CD4-positive, alpha-beta T cell (primary cell): ENCODE measurements at regions not wholly inside any gene's neighbourhood (a gene's known extent, or its start where the extent isn't known, plus 50 kb on each side); places are given as distances from the start of the nearest gene placed in this dataset.

Experiments
- ATAC-seq: fragments of 200-7000 bp; cut with Tn5 transposase; one replicate; pipeline ENCODE4 v1.10.0; 2022; ENCODE audit warnings: mild to moderate bottlenecking; ENCODE audit not compliant: poor library complexity
- CTCF ChIA-PET: fragments of 350-600 bp; sonication (Branson Sonifier 250); formaldehyde crosslinking; loops from one replicate; lab custom pipeline; 2021; ENCODE audit warnings: antibody characterized with exemption, inconsistent platforms; lab: Charles Lee
- POLR2A ChIA-PET: fragments of 350-600 bp; sonication (Branson Sonifier 250); formaldehyde crosslinking; loops from one replicate; lab custom pipeline; 2021; ENCODE audit warnings: antibody characterized with exemption, inconsistent platforms; lab: Charles Lee
- DNase-seq, 14 experiments: peaks; one replicate each; pipeline ENCODE4 v3.0.0-alpha.2; 2013 to 2020; ENCODE audit warnings: mixed read lengths in 2 of 14
- H3K27ac ChIP-seq, 2 donors: one replicate each; pipeline versions ENCODE4 v1.5.1 to v1.7.0; 2013; ENCODE audit warnings: low read length in 2 of 2, low read depth in 1 of 2, mild to moderate bottlenecking in 1 of 2
- H3K27me3 ChIP-seq, 2 experiments: 1 replicate in 1 of 2; 2 replicates in 1 of 2; pipeline versions ENCODE4 v1.6.1 to v1.7.0; 2013; ENCODE audit warnings: low read length in 2 of 2, control low read depth in 1 of 2, mild to moderate bottlenecking in 1 of 2, moderate library complexity in 1 of 2; ENCODE audit not compliant: insufficient read depth in 2 of 2, control insufficient read depth in 1 of 2
- H3K36me3 ChIP-seq: one replicate; pipeline ENCODE4 v1.6.1; 2013; ENCODE audit warnings: low read length, control low read depth; ENCODE audit not compliant: insufficient read depth
- H3K4me1 ChIP-seq: one replicate; pipeline ENCODE4 v1.6.1; 2013; ENCODE audit warnings: low read length, control low read depth; ENCODE audit not compliant: insufficient read depth
- H3K4me3 ChIP-seq: one replicate; pipeline ENCODE4 v1.5.1; 2013; ENCODE audit warnings: mild to moderate bottlenecking, low read length, moderate library complexity
- H3K9me3 ChIP-seq, 2 experiments: 1 replicate in 1 of 2; 2 replicates in 1 of 2; pipeline versions ENCODE4 v1.6.1 to v1.7.0; 2013; ENCODE audit warnings: low read length in 2 of 2, mild to moderate bottlenecking in 2 of 2, control low read depth in 1 of 2, moderate library complexity in 1 of 2; ENCODE audit not compliant: control insufficient read depth in 1 of 2, insufficient read depth in 1 of 2
- H3K27ac Mint-ChIP-seq: one replicate; pipeline ENCODE4 v1.8.0; 2020; ENCODE audit warnings: mixed read lengths
- H3K27me3 Mint-ChIP-seq: one replicate; pipeline ENCODE4 v1.8.0; 2021; ENCODE audit warnings: mixed read lengths
- H3K36me3 Mint-ChIP-seq: one replicate; pipeline ENCODE4 v1.8.0; 2021; ENCODE audit warnings: low read depth, mixed read lengths
- H3K4me1 Mint-ChIP-seq: one replicate; pipeline ENCODE4 v1.8.0; 2021; ENCODE audit warnings: low read depth, mixed read lengths
- H3K4me3 Mint-ChIP-seq: one replicate; pipeline ENCODE4 v1.8.0; 2020; ENCODE audit warnings: mild to moderate bottlenecking, mixed read lengths
- H3K9me3 Mint-ChIP-seq: one replicate; pipeline ENCODE4 v1.8.0; 2020; ENCODE audit warnings: mixed read lengths
- CTCF ChIP-seq: fragments of 200-600 bp; IDR thresholded peaks from one replicate; pipeline ENCODE4 v1.8.0; 2022; ENCODE audit warnings: antibody characterized with exemption, mild to moderate bottlenecking
- intact Hi-C, 2 experiments: fragments of 100-400 bp; cut with DNase I in 1 of 2; cut with micrococcal nuclease in 1 of 2; formaldehyde crosslinking; loops; one replicate each; pipeline versions ENCODE4 v1.15.1 to v1.9.0; 2023 to 2025; cut with DNase I, micrococcal nuclease

GRCh38 chr6:74939721-74940620 is 265.9 kb downstream of the COL12A1 start:
- ChIA-PET CTCF (no interaction called here), POLR2A (no interaction called here)
- Mint-ChIP-seq H3K27me3 (no peaks in the 10 kb centered on the region), H3K27ac (no peak overlapping the region), H3K4me1 (no peaks in the 10 kb centered on the region), H3K4me3 (no peak overlapping the region), H3K9me3 (peaks cover 2% of the 10 kb centered on the region), H3K36me3 (no peaks in the 10 kb centered on the region)
- Histone ChIP-seq H3K36me3 (no peaks in the 10 kb centered on the region), H3K27me3 (no peaks in the 10 kb centered on the region), H3K4me3 (no peak overlapping the region), H3K4me1 (no peaks in the 10 kb centered on the region), H3K9me3 (no peaks in the 10 kb centered on the region), H3K27ac (no peak overlapping the region)
- ATAC-seq (no peak), DNase-seq (no peak)
- intact Hi-C loops = no loop called here
- TF ChIP-seq CTCF = no peak

- Mint-ChIP-seq H3K27ac (no peak overlapping the region), H3K4me1 (no peaks in the 10 kb centered on the region), H3K27me3 (no peaks in the 10 kb centered on the region), H3K9me3 (peaks cover 4% of the 10 kb centered on the region), H3K36me3 (no peaks in the 10 kb centered on the region), H3K4me3 (no peak overlapping the region)
- ChIA-PET POLR2A (no interaction called here), CTCF (no interaction called here)
- H3K27me3 ChIP-seq = no peaks in the 10 kb centered on the region
- no peak overlapping the region for H3K27ac ChIP-seq
- H3K4me3 ChIP-seq = no peak overlapping the region
- no peak for TF ChIP-seq CTCF
- no peak for ATAC-seq
- no peaks in the 10 kb centered on the region for H3K4me1 ChIP-seq
- no peaks in the 10 kb centered on the region for H3K36me3 ChIP-seq
- H3K9me3 ChIP-seq = no peaks in the 10 kb centered on the region
- intact Hi-C loops = no loop called here
- no peak for DNase-seq
Measured at GRCh38 chr6:74939151-74939708, 266.6 kb downstream of the COL12A1 start.

GRCh38 chr6:74937936-74938335 is 267.9 kb downstream of the COL12A1 start:
- Mint-ChIP-seq H3K36me3 (no peaks in the 10 kb centered on the region), H3K27me3 (no peaks in the 10 kb centered on the region), H3K9me3 (peaks cover 5% of the 10 kb centered on the region), H3K4me1 (no peaks in the 10 kb centered on the region), H3K4me3 (no peak overlapping the region), H3K27ac (no peak overlapping the region)
- no peaks in the 10 kb centered on the region for H3K4me1 ChIP-seq
- ChIA-PET CTCF (no interaction called here), POLR2A (no interaction called here)
- H3K9me3 ChIP-seq = no peaks in the 10 kb centered on the region
- no peak overlapping the region for H3K4me3 ChIP-seq
- H3K36me3 ChIP-seq = no peaks in the 10 kb centered on the region
- TF ChIP-seq CTCF = no peak
- H3K27me3 ChIP-seq = no peaks in the 10 kb centered on the region
- intact Hi-C loops = no loop called here
- DNase-seq (no peak), ATAC-seq (no peak)
- H3K27ac ChIP-seq = no peak overlapping the region
